PFSK-1 (cell line): ENCODE measurements at regions not wholly inside any gene's neighbourhood (a gene's known extent, or its start where the extent isn't known, plus 50 kb on each side); places are given as distances from the start of the nearest gene placed in this dataset.

Experiments
- POLR2AphosphoS5 ChIP-seq: IDR thresholded peaks from 2 replicates; pipeline ENCODE4 v1.6.1; 2012; ENCODE audit warnings: low read depth, mild to moderate bottlenecking, control low read depth, low read length, moderate library complexity
- SIN3A ChIP-seq: IDR thresholded peaks from 2 replicates; pipeline ENCODE4 v1.6.1; 2012; ENCODE audit warnings: mild to moderate bottlenecking, low read length, moderate library complexity, borderline replicate concordance; ENCODE audit not compliant: insufficient read depth
- TAF1 ChIP-seq: IDR thresholded peaks from 2 replicates; pipeline ENCODE4 v1.6.1; 2012; ENCODE audit warnings: low read length, control low read depth, borderline replicate concordance; ENCODE audit not compliant: insufficient read depth
- TF ChIP-seq, protein P1 (sequence below), 2 experiments: IDR thresholded peaks; 2 replicates each; pipeline versions ENCODE4 v1.6.1 to v1.8.0; 2011 to 2012; ENCODE audit warnings: low read depth in 2 of 2, low read length in 2 of 2, control low read depth in 1 of 2, inconsistent platforms in 1 of 2, mild to moderate bottlenecking in 1 of 2, moderate library complexity in 1 of 2; ENCODE audit not compliant: insufficient read depth in 1 of 2

DNA sequence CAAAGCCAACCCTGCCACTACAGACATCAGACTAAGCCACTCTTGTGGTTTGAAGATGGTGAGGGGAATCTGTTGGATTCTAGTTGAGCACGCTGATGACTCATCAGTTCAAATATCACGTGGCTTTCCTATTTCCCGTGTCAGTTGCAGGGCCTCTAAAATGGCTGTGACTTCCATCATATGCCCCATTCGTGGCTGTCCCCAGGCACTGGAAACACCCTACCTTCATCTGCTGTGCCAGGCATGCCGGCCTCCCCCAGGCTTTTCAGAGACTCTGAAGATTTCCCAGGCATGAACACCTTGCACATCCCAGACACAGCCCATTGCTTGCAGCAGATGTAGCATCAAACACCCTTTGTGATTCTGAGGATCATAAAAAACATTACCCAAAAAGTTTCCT lies 659.9 kb downstream of the UQCRFS1 start:
- TF ChIP-seq POLR2AphosphoS5 = no peak
- TF ChIP-seq TAF1 = no peak
- TF ChIP-seq, protein P1, sequence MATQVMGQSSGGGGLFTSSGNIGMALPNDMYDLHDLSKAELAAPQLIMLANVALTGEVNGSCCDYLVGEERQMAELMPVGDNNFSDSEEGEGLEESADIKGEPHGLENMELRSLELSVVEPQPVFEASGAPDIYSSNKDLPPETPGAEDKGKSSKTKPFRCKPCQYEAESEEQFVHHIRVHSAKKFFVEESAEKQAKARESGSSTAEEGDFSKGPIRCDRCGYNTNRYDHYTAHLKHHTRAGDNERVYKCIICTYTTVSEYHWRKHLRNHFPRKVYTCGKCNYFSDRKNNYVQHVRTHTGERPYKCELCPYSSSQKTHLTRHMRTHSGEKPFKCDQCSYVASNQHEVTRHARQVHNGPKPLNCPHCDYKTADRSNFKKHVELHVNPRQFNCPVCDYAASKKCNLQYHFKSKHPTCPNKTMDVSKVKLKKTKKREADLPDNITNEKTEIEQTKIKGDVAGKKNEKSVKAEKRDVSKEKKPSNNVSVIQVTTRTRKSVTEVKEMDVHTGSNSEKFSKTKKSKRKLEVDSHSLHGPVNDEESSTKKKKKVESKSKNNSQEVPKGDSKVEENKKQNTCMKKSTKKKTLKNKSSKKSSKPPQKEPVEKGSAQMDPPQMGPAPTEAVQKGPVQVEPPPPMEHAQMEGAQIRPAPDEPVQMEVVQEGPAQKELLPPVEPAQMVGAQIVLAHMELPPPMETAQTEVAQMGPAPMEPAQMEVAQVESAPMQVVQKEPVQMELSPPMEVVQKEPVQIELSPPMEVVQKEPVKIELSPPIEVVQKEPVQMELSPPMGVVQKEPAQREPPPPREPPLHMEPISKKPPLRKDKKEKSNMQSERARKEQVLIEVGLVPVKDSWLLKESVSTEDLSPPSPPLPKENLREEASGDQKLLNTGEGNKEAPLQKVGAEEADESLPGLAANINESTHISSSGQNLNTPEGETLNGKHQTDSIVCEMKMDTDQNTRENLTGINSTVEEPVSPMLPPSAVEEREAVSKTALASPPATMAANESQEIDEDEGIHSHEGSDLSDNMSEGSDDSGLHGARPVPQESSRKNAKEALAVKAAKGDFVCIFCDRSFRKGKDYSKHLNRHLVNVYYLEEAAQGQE (IDR thresholded peaks at IDR 0.05; ENCODE audit: insufficient read depth in 1 of 2, low read depth in 2 of 2, low read length in 2 of 2) = no peak
- TF ChIP-seq SIN3A = no peak
